HG03457 (cell line): ENCODE measurements at regions not wholly inside any gene's neighbourhood (a gene's known extent, or its start where the extent isn't known, plus 50 kb on each side); places are given as distances from the start of the nearest gene placed in this dataset.
"Not testable (repeated sequence)": the region's sequence is repeated elsewhere in the genome, so short reads cannot be mapped to it uniquely, and the experiment has no call there.

Source experiments
- ATAC-seq: cut with Tn5 transposase; IDR thresholded peaks from one replicate; pipeline ENCODE4 v1.9.1; 2021; ENCODE audit warnings: moderate number of reproducible peaks; ENCODE audit not compliant: unreplicated experiment

GRCh38 chr5:17081142-17081541, 136.3 kb upstream of the BASP1 start:
- ATAC-seq: no peak

- not testable (repeated sequence) for ATAC-seq
Observed at GRCh38 chr5:17083276-17083675, 134.2 kb upstream of the BASP1 start.

GRCh38 chr5:17087035-17087434, 130.4 kb upstream of the BASP1 start:
- no peak for ATAC-seq

- ATAC-seq: no peak
Observed at GRCh38 chr5:17088051-17088450, 129.4 kb upstream of the BASP1 start.

GRCh38 chr5:17089001-17089400, 128.4 kb upstream of the BASP1 start:
- ATAC-seq: no peak

GRCh38 chr5:17089690-17090089, 127.7 kb upstream of the BASP1 start:
- no peak for ATAC-seq

GRCh38 chr5:17090839-17091238, 126.6 kb upstream of the BASP1 start:
- no peak for ATAC-seq

- no peak for ATAC-seq
Observed at GRCh38 chr5:17094830-17095229, 122.6 kb upstream of the BASP1 start.

GRCh38 chr5:17096952-17097695, 120.3 kb upstream of the BASP1 start:
- ATAC-seq: no peak

GRCh38 chr5:17099946-17100345, 117.5 kb upstream of the BASP1 start:
- ATAC-seq: no peak

- ATAC-seq: no peak
Observed at GRCh38 chr5:17103461-17103860, 114.0 kb upstream of the BASP1 start.

- no peak for ATAC-seq
Observed at GRCh38 chr5:17105744-17106418, 111.5 kb upstream of the BASP1 start.

GRCh38 chr5:17106521-17106920, 110.9 kb upstream of the BASP1 start:
- no peak for ATAC-seq

- not testable (repeated sequence) for ATAC-seq
Observed at GRCh38 chr5:17112091-17112716, 105.2 kb upstream of the BASP1 start.

- ATAC-seq: no peak
Observed at GRCh38 chr5:17113174-17113958, 104.1 kb upstream of the BASP1 start.

GRCh38 chr5:17114233-17114632, 103.2 kb upstream of the BASP1 start:
- ATAC-seq: no peak

- ATAC-seq: no peak
Observed at GRCh38 chr5:17114715-17115599, 102.5 kb upstream of the BASP1 start.

- no peak for ATAC-seq
Observed at GRCh38 chr5:17115855-17116254, 101.6 kb upstream of the BASP1 start.

- ATAC-seq: no peak
Observed at GRCh38 chr5:17118631-17119030, 98.8 kb upstream of the BASP1 start.

GRCh38 chr5:17120209-17120608, 97.2 kb upstream of the BASP1 start:
- no peak for ATAC-seq
